HG03342 (cell line): ENCODE measurements at regions not wholly inside any gene's neighbourhood (a gene's known extent, or its start where the extent isn't known, plus 50 kb on each side); places are given as distances from the start of the nearest gene placed in this dataset.
"Not testable (repeated sequence)": the region's sequence is repeated elsewhere in the genome, so short reads cannot be mapped to it uniquely, and the experiment has no call there.

Experiments
- ATAC-seq: cut with Tn5 transposase; IDR thresholded peaks from one replicate; pipeline ENCODE4 v1.9.1; 2021; ENCODE audit warnings: mild to moderate bottlenecking, moderate library complexity; ENCODE audit not compliant: unreplicated experiment

DNA sequence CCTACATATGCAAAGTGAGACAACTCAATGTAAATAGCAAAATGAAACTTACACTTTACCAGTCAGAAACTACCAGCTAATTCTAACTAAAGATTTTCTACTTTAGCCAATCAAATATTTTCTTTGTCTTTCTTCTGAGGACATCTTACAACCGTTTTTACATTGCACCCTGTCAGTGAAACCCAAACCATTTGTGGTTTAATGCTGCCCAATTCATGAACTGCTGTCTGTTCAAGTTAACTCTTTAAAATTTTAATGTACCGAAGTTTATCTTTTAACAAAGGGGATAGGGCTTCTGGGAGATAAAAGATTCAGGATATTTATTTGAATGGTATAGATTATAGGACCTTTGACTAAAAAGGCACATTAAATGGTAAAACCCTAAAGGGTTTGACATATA is 121.3 kb upstream of the HDDC2 start:
- ATAC-seq: no peak

DNA sequence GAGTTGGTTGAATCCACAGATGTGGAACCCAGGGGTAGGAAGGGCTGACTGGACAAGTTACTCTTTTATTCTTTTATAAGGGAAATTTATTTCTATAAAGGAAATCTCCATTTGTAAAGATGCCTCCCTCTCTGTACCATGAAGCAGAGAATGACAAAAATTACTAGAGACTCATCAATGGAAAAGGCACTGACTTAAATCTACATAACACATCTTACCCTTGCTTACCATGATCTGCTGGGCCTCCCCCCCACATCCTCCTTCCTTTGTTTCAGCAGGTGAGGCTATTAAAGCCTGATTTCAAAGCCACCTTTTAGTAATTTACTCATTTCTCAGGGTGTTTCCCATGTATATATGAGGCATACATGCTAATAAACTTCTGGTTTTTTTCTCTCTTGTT is 130.2 kb upstream of the HDDC2 start:
- ATAC-seq: no peak

DNA sequence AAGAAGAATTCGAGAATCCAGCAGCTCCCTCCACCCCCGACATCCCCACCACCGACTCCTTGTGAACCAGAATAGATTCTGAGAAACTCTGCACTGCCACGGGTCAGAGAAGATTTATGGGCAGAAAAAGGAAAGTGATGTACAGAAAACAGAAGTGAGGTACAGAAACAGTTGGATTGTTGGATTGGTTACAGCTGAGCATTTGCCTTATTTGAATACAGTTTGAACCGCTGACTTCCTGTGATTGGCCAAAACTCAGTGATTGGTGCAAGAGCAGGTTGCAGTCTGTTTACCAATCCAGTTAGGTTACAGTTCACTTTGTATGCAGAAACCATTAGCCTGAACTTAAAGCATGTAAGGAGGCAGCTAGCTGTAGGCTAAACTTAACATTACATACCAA is 131.2 kb upstream of the HDDC2 start:
- peak; percentile 65 for ATAC-seq

DNA sequence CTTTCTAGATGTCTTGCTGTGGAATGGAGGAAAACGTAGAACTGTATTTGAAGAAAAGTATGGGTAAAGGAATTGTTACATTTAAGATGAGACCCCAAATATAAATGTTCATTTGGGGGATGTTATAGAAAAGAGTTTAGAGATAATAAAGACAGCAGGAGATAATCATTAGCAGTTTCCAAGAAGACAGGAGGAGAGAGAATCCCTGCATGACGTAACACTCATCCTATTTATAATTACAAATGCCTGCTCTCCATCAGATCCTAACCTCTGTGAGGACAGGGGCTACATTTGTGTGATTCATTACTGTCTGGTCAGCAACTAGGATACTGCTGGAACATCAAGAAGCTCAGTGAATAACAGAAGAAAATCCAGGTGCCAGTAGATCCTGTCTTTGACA is 133.0 kb upstream of the HDDC2 start:
- no peak for ATAC-seq

DNA sequence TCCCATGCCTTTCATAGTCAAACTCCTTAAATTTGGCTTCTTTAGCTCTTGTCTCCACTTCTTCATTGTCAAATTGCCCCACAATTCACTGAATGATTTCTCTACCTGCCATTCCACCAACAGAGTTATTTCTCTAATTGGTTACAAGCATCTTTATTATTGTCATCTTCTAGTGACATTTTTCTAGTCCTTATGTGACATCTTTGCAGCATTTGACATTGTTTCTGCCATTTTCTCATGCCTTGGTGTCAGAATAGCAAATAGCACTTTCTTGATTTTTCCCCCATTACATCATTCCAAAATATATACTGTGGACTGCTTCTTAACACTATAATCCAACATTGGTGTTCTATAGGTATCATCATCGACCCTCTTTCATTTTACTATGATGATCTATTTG is 137.7 kb upstream of the HDDC2 start:
- no peak for ATAC-seq

DNA sequence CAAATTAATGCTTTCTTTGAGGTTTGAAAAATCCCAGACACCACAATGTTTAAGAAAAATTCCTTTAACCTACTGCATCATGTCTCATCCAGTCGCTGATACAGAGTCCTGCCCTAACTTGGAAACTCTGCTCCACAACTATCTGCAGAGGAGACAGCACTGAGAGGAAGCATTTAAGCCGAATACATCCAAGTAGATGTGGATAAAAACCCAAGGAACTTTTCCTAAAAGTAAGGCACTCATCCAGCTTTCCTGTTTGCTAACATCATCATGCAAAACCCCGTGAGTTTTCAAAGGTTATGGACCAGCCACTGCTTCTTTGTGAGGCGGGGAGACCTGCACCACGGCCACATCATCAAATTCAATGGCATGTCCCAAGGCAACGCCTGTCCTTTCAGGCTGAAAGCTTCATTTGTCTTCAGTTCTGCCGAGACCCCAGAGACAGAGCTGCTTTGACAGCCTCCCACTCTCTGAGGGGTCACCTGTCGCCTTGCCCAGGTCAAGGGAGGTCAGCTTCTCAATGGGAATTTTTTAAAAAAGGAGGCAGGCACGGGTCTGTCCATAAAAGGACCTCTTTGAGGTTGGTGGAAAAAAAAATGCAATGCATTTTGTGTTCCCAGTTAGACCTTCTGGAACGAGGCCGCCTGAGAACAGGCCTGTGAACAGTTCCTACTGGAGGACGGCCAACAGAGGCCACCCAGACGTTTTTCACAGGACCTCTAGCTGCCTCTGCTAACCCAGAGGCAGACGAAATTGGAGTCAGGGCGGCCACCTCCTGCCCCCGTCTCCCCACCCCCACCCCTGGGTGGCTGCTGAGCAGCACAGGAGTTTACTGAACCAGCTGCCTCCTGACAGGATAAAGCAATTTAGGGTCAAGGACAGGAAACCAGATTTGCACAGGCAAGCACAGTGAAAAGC is 142.5 kb upstream of the HDDC2 start:
- no peak for ATAC-seq

DNA sequence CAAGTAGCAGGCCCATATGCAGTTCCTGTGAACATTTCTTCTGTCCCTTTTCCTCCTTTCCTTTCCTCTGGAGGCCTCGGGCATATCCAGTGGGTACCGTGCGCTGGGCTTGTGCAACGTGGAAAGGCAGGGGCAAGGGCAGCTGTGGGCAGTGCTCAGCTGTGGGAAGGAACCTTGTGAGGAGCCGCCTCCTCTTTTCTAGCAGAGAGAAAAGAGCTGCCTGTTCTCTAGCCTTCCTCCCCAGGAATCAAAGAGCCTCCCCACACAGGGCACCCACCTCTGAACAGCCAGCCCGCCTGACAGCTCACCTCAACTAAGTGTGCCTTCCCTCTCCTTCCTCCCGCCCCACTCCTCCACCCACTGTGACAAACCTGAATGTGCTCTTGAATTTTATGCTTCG is 143.3 kb upstream of the HDDC2 start:
- no peak for ATAC-seq

DNA sequence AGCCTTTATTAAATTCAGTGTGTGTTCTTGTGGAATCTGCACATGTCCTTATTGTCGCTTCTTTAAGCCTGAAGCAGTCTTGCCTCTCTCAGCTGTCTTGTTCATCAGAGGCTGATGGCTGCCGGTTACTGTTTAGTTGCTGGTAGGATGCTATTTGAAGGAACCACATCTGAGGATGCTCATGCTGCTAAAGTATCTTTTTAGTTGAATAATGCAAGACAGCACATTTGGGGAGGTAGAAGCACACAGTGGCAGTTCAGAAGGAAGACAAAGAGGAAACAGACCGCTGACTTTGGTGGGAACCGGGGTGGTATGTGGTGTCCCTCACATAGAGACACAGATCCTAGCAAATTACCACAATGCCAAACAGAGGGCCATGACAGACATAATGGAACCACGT is 144.2 kb upstream of the HDDC2 start:
- ATAC-seq: no peak

DNA sequence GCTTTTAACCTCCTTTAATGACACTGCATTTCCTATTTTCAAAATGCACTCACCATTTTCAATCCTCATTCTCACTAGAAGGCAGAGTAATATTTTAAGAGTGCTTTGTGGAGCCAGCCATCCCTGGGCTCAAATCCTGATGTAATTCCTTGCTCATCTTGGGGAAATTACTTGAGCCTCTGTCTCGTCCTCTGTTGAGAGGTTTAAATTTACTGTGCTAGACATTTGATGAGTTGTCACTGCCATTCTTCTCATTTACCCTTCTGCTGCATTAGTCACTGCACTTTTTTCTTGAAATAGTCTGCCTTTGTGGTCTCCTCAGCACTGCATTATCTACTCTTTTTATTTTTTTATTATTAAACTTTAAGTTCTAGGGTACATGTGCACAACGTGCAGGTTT is 150.0 kb upstream of the HDDC2 start:
- no peak for ATAC-seq

DNA sequence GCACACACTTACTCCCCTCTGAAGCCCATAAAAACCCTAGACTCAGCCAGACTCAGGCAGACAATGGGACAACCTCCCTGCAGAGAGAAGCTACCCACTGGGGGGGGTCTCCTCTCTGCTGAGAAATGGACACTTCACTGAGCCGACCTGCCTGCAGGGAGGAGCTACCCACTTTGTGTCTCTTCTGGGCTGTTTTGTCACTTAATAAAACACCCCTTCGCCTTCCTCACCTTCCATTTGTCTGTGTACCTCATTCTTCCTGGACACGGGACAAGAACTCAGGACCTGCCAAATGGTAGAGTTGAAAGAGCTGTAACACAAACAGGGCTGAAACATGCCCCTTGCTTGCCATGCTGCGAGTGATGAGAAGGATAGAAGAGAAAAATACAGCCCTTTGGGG is 151.7 kb upstream of the HDDC2 start:
- no peak for ATAC-seq

DNA sequence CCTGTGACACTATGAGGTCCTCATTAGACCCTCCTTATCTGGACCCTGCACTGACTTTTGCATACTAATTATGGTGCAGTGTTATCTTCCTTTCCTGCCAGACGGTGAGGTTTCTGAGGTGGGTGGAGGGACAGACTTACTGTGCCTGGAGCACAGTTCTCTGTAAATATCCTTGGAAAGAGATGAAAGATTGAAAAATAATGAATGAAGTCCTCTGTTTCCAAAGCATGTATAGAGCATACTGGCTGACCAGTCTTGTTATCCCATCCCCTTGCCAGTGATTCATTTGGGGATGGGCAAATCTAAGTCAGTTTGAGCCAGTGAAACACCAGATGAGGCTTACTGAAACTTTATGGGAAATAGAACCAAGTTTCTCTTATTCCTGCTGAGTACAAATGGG is 152.6 kb upstream of the HDDC2 start:
- no peak for ATAC-seq

DNA sequence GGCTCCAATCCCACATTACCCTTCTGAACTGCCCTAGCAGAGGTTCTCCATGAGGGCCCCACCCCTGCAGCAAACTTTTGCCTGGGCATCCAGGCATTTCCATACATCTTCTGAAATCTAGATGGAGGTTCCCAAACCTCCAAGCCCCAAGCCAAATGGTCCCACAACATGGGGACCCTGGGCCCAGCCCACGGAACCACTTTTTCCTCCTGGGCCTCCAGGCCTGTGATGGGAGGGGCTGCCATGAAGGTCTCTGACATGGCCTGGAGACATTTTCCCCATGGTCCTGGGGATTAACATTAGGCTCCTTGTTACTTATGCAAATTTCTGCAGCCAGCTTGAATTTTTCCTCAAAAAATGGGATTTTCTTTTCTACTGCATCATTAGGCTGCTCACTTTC is 156.7 kb upstream of the HDDC2 start:
- ATAC-seq: not testable (repeated sequence)

DNA sequence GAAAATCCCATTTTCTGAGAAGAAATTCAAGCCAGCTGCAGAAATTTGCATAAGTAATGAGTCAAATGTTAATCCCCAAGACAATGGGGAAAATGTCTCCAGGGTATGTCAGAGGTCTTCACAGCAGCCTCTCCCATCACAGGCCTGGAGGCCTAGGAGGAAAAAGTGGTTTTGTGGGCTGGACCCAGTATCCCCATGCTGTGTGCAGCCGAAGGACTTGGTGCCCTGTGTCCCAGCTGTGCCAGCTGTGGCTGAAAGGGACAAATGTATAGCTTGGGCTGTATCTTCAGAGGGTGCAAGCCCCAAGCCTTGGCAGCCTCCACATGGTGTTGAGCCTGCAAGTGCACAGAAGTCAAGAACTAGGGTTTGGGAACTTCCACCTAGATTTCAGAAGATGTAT is 163.6 kb upstream of the HDDC2 start:
- not testable (repeated sequence) for ATAC-seq

DNA sequence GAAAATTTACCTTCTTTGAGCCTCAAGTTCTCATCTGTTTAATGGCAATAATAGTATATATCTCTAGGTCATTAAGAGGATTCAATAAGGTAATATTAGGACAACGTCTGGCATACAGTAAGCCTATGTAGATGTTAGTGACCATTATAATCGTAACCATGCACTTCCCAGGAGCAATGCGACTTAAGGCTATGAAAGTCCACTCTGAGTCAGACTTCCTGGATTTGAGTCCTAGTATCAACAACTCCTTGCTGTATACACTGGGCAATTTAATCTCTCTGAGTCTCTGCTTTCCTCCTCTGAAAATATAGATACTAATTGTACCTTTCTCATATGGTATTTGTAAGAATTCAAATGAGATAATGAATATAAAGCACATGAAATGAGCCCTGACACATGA is 168.1 kb upstream of the HDDC2 start:
- no peak for ATAC-seq

DNA sequence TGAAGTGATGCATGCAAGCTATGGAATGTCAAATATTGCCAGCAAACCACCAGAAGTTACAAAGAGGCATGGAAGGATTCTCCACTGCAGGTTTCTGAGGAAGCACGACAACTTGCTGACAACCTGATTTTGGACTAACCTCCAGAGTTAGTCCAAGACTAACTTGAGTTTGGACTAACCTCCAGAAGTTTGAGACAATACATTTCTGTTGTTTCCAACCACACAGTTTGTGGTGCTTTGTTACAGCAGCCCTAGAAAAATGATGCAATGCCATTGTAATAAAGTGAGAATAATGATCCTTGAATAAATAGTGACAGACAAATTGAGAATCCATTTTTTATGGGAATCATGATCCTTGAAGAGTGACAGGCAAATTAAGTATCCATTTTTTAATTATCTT is 169.9 kb upstream of the HDDC2 start:
- no peak for ATAC-seq

DNA sequence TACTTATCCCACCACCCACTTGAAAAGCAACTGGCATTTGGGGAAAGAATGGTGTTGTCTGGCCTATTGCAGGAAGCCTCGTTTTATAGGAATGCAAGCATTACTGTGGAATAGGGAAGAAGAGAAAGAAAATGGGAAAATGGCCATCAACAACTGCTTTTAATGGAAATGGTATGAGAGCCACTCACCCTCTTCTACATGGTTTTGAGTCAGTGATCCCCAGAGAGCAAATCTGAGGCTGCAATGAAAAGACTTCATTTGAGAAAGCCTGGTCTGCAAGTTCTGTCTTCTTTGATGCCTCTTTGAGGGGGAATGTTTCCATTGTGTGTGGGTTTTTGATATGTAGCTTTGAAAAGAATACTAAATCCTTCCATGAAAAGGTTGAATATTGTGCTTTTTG is 172.3 kb upstream of the HDDC2 start:
- ATAC-seq: no peak

DNA sequence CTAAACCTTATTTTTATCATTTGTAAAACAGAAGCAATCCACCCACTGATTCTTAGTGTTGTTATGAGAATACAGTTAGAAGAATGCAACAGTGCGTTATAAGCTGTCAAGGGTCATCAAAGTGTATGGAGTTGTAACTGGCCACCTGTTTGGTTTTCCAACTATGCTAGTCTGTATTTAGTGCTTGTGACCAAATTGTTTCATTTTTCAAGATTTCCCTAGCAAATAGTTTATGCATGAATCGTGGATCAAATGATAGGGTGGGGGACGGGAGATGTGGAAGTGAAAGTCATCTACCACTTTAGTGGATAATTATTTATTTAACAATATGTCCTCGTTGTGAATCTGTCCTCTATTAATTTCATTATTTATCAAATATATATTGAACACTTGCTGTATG is 175.4 kb upstream of the HDDC2 start:
- ATAC-seq: no peak

DNA sequence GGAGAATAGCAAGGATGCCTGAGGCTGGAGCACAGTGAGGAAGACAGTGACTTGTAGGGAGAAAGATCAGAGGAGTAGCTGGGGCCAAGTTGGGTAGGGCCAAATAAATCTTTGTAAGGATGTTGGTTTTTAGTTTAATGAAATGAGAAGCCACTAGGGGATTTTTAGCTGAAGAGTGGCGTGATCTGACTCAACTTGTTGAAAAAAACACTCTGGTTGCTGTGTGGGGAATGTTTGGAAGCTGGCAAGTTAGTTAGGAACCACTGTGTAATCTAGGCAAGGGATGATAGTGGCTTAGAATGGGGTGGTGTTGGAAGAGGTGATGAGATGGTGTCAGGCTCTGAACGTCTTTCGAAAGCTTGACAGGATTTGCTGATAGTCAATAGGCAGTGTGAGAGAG is 176.1 kb upstream of the HDDC2 start:
- ATAC-seq: no peak

DNA sequence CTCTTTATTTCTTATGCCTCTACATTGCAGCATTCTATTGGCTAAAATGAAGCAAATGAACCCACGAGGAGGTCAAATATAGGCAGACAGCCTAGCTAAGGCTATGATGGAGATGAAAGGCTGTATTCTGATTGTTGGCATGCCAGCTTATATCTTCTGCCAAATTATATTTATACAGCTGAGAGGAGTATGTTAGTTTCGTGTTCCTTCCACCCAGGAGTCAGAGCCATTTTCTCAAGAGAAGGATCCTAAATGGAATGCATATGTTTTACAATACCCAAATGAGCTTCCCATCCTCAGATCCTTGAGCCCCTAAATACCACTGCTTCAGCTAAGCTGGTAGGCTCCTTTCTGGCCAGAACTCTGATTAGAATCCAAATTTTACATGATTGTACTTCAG is 178.4 kb upstream of the HDDC2 start:
- ATAC-seq: no peak

DNA sequence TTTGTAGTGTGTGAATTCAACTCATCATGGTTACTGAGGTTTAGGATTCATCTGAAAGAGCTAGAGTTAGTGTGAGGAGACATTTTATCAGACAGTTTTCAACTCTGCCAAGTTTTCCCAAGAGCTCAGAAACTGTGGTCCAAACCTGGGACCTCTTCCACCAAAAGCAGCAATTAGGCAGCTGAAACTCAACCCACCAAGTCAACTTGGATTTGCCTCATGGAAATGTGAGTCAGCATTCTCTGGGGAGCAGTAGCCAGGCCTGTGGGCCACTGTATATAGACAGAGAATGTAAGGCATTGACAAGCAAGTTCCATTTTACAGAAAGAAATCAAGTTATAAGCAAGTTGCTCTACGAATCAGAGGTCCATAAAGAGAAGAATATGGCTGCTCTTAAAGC is 178.8 kb upstream of the HDDC2 start:
- ATAC-seq: no peak

DNA sequence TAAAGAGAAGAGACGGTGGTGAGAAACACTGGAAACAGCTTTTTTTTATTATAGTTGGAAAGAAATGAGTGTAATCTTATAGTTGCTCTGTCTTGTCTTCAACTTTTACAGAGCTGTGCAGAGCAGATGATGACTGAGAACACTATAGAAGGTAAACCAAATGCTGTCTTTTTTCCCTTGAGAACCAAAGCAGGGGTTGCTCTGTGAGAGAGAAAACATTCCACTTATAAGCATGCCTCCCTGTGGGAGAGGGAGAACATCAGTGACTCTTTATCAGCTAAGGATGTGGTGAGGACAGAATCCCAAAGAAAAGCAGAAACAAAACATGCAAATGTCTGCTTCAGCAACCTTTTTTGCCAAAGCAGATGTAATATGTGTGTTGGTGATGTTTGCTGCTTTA is 179.3 kb upstream of the HDDC2 start:
- no peak for ATAC-seq

DNA sequence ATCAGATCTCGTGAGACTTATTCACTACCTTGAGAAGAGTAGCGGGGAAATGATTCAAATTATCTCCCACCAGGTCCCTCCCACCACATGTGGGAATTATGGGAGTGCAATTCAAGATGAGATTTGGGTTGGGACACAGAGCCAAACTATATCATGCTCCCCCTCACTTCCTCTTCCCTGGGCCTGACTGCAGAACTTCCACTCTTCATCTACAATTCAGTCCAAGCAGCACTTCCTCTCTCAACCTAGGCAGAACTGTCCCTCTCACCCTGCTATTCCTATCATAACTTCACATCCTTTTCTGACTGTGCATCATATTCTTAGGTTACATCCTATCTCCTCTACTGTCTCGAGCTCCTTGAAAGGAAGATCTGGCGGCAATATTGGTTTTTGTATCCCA is 184.0 kb upstream of the HDDC2 start:
- ATAC-seq: no peak

DNA sequence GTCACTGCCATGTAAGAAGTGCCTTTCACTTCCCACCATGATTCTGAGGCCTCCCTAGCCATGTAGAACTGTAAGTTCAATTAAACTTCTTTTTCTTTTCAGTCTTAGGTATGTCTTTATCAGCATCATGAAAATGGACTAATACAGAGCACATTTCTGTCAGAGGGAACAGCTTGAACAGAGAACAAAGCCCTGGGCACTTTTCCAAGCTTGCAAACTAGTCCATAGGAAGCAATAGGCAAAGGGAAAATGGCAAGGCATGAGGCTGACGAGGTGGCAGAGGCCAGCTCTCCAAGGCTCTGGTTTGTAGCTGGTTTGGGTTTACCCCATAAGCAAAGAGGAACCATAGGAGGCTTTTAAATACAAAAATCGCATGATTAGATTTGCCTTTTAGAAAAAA is 185.1 kb upstream of the HDDC2 start:
- ATAC-seq: no peak
